Endothelial cell of umbilical vein (primary cell): ENCODE measurements at regions not wholly inside any gene's neighbourhood (a gene's known extent, or its start where the extent isn't known, plus 50 kb on each side); places are given as distances from the start of the nearest gene placed in this dataset.

Experiments
- BruUV-seq: library from RNA; stranded (reverse); fragments of 400-500 nt; replicated peaks from 2 replicates; lab custom pipeline; 2021; lab: Mats Ljungman, UMichigan
- CTCF ChIA-PET: fragments of 300-600, 350-600 bp; sonication (Branson Sonifier 250); formaldehyde crosslinking; loops from one replicate; lab custom pipeline; 2021; ENCODE audit warnings: antibody characterized with exemption, inconsistent platforms; lab: Charles Lee
- POLR2A ChIA-PET: fragments of 300-600, 350-600 bp; sonication (Branson Sonifier 250); formaldehyde crosslinking; loops from one replicate; lab custom pipeline; 2021; ENCODE audit warnings: antibody characterized with exemption, inconsistent platforms; lab: Charles Lee
- DNase-seq: peaks from one replicate; pipeline ENCODE4 v3.0.0-alpha.2; 2011; ENCODE audit warnings: low read depth, low spot score
- FAIRE-seq: peaks from 2 replicates; lab custom pipeline; 2011; peaks lifted over from hg19 to GRCh38; lab: Jason Lieb, UNC
- H2AFZ ChIP-seq: 2 replicates; pipeline ENCODE4 v1.6.0; 2012; ENCODE audit warnings: low read depth, low read length, control low read depth, inconsistent platforms
- H3K27ac ChIP-seq: 2 replicates; pipeline ENCODE4 v1.5.1; 2011; ENCODE audit warnings: low read depth, mild to moderate bottlenecking, control low read depth, low read length, moderate library complexity; ENCODE audit not compliant: insufficient read depth
- H3K27me3 ChIP-seq, 2 experiments: 2 replicates each; pipeline versions ENCODE4 v1.6.0 to v1.6.1; 2011; ENCODE audit warnings: low read length in 2 of 2, mixed read lengths in 1 of 2; ENCODE audit not compliant: control insufficient read depth in 2 of 2, insufficient read depth in 2 of 2
- H3K36me3 ChIP-seq, 2 experiments: 2 replicates in 1 of 2; 3 replicates in 1 of 2; pipeline ENCODE4 v1.5.1; 2011; ENCODE audit warnings: low read length in 2 of 2, mild to moderate bottlenecking in 1 of 2, moderate library complexity in 1 of 2; ENCODE audit not compliant: control insufficient read depth in 2 of 2, insufficient read depth in 2 of 2; ENCODE audit errors: extremely low read depth in 1 of 2
- H3K4me1 ChIP-seq: 3 replicates; pipeline ENCODE4 v1.5.1; 2011; ENCODE audit warnings: mild to moderate bottlenecking, low read length; ENCODE audit not compliant: control insufficient read depth, insufficient read depth; ENCODE audit errors: extremely low read depth
- H3K4me2 ChIP-seq: 2 replicates; pipeline ENCODE4 v1.6.1; 2011; ENCODE audit warnings: low read length, control low read depth, mixed read lengths; ENCODE audit not compliant: insufficient read depth
- H3K4me3 ChIP-seq, 3 experiments: fragments of 200-600 bp in 1 of 3; sonication (generic), shearing (Covaris generic) in 1 of 3; replicated peaks in 1 of 3; 2 replicates each; pipeline ENCODE4 v1.5.1; 2011 to 2016; ENCODE audit warnings: control low read depth in 3 of 3, low read length in 3 of 3, mild to moderate bottlenecking in 2 of 3, inconsistent platforms in 1 of 3, low read depth in 1 of 3, moderate library complexity in 1 of 3; ENCODE audit not compliant: insufficient read depth in 1 of 3
- H3K79me2 ChIP-seq: 2 replicates; pipeline ENCODE4 v1.6.0; 2012; ENCODE audit warnings: low read length, inconsistent platforms; ENCODE audit not compliant: control insufficient read depth, insufficient read depth
- H3K9ac ChIP-seq: replicated peaks from 2 replicates; pipeline ENCODE3; 2011; ENCODE audit warnings: low read length, control low read depth; ENCODE audit not compliant: insufficient read depth; ENCODE audit errors: extremely low read depth
- H3K9me1 ChIP-seq: replicated peaks from 3 replicates; pipeline ENCODE4 v1.6.0; 2011; ENCODE audit warnings: mild to moderate bottlenecking, low read length; ENCODE audit not compliant: control insufficient read depth, insufficient read depth; ENCODE audit errors: extremely low read depth
- H3K9me3 ChIP-seq: replicated peaks from 2 replicates; pipeline ENCODE4 v1.5.1; 2012; ENCODE audit warnings: low read length, inconsistent platforms; ENCODE audit not compliant: control insufficient read depth, insufficient read depth
- H4K20me1 ChIP-seq: replicated peaks from 2 replicates; pipeline ENCODE3; 2011; ENCODE audit warnings: mild to moderate bottlenecking, low read length; ENCODE audit not compliant: control insufficient read depth, insufficient read depth; ENCODE audit errors: extremely low read depth
- EZH2 ChIP-seq: IDR thresholded peaks from 2 replicates; pipeline ENCODE4 v1.6.1; 2012; ENCODE audit warnings: borderline replicate concordance, low read depth, mild to moderate bottlenecking, moderate library complexity, low read length, inconsistent platforms; ENCODE audit not compliant: severe bottlenecking
- FOS ChIP-seq: IDR thresholded peaks from 2 replicates; pipeline ENCODE4 v1.6.1; 2011; ENCODE audit warnings: mild to moderate bottlenecking, low read length, moderate library complexity, borderline replicate concordance; ENCODE audit not compliant: insufficient read depth
- GATA2 ChIP-seq: IDR thresholded peaks from 2 replicates; pipeline ENCODE4 v1.7.0; 2011; ENCODE audit warnings: low read depth, mild to moderate bottlenecking, moderate library complexity, mixed read lengths, low read length; ENCODE audit not compliant: insufficient read length, insufficient read depth
- JUN ChIP-seq: IDR thresholded peaks from 2 replicates; pipeline ENCODE4 v1.6.1; 2011; ENCODE audit warnings: borderline replicate concordance, low read depth; ENCODE audit not compliant: insufficient read length, insufficient read depth
- MYC ChIP-seq: IDR thresholded peaks from one replicate; pipeline ENCODE4 v1.6.1; 2011; ENCODE audit warnings: mild to moderate bottlenecking, low read depth, low read length
- POLR2A ChIP-seq: IDR thresholded peaks from 2 replicates; pipeline ENCODE4 v1.6.1; 2012; ENCODE audit warnings: low read depth, mild to moderate bottlenecking, control low read depth, low read length
- POLR2AphosphoS5 ChIP-seq: IDR thresholded peaks from 2 replicates; pipeline ENCODE4 v1.6.1; 2012; ENCODE audit warnings: low read depth, mild to moderate bottlenecking, control low read depth, low read length, moderate library complexity; ENCODE audit not compliant: insufficient read depth
- dilution Hi-C: fragments of 300-500 bp; cut with MboI; formaldehyde crosslinking; loops from one replicate; pipeline ENCODE4 v1.15.0; 2019; ENCODE audit warnings: low sequenced_read_pairs; ENCODE audit not compliant: extremely low pct_ligation_motif_present
- intact Hi-C: fragments of 100-400 bp; cut with micrococcal nuclease; formaldehyde crosslinking; loops from one replicate; pipeline ENCODE4 v1.10.0; 2022
- TF ChIP-seq, protein P1 (sequence below), 2 donors: IDR thresholded peaks; 1 replicate in 1 of 2; 2 replicates in 1 of 2; pipeline ENCODE4 v1.5.1; 2011; ENCODE audit warnings: low read length in 2 of 2, mild to moderate bottlenecking in 2 of 2, moderate library complexity in 2 of 2, control low read depth in 1 of 2, inconsistent platforms in 1 of 2, low read depth in 1 of 2; ENCODE audit not compliant: insufficient read depth in 1 of 2; ENCODE audit errors: extremely low read depth in 1 of 2
- TF ChIP-seq, protein P2 (sequence below): IDR thresholded peaks from 2 replicates; pipeline ENCODE4 v1.6.1; 2011; ENCODE audit not compliant: insufficient read depth, insufficient read length

GRCh38 chr15:69586721-69587120, 134.1 kb downstream of the RPLP1 start:
- DNase-seq (no peak), FAIRE-seq (no peak)
- no peak overlapping the region for H3K27ac ChIP-seq
- H4K20me1 ChIP-seq, result no peaks in the 10 kb centered on the region
- H3K4me2 ChIP-seq, result no peak overlapping the region
- intact Hi-C loops, result no loop called here
- H3K79me2 ChIP-seq, result no peaks in the 10 kb centered on the region
- ChIA-PET CTCF (no interaction called here), POLR2A (no interaction called here)
- H3K36me3 ChIP-seq, result no peaks in the 10 kb centered on the region
- H3K27me3 ChIP-seq, result peaks cover 0 to 2% of the 10 kb centered on the region in 2 experiments
- no TSS peak for BruUV-seq
- TF ChIP-seq, protein P1, sequence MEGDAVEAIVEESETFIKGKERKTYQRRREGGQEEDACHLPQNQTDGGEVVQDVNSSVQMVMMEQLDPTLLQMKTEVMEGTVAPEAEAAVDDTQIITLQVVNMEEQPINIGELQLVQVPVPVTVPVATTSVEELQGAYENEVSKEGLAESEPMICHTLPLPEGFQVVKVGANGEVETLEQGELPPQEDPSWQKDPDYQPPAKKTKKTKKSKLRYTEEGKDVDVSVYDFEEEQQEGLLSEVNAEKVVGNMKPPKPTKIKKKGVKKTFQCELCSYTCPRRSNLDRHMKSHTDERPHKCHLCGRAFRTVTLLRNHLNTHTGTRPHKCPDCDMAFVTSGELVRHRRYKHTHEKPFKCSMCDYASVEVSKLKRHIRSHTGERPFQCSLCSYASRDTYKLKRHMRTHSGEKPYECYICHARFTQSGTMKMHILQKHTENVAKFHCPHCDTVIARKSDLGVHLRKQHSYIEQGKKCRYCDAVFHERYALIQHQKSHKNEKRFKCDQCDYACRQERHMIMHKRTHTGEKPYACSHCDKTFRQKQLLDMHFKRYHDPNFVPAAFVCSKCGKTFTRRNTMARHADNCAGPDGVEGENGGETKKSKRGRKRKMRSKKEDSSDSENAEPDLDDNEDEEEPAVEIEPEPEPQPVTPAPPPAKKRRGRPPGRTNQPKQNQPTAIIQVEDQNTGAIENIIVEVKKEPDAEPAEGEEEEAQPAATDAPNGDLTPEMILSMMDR (IDR thresholded peaks at IDR 0.05; ENCODE audit: extremely low read depth in 1 of 2, insufficient read depth in 1 of 2, low read depth in 1 of 2, low read length in 2 of 2), result no peak
- TF ChIP-seq GATA2 (no peak), MYC (no peak), JUN (no peak), POLR2A (no peak), FOS (no peak), POLR2AphosphoS5 (no peak), EZH2 (no peak)
- TF ChIP-seq, protein P2, sequence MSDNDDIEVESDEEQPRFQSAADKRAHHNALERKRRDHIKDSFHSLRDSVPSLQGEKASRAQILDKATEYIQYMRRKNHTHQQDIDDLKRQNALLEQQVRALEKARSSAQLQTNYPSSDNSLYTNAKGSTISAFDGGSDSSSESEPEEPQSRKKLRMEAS, result no peak
- H3K4me3 ChIP-seq, result no peak overlapping the region
- no peak overlapping the region for H2AFZ ChIP-seq
- no peaks in the 10 kb centered on the region for H3K9me1 ChIP-seq
- no peak overlapping the region for H3K9ac ChIP-seq
- no peaks in the 10 kb centered on the region for H3K9me3 ChIP-seq
- no peaks in the 10 kb centered on the region for H3K4me1 ChIP-seq
- dilution Hi-C loops, result no loop called here
